K562 (cell line): ENCODE measurements at regions not wholly inside any gene's neighbourhood (a gene's known extent, or its start where the extent isn't known, plus 50 kb on each side); places are given as distances from the start of the nearest gene placed in this dataset.

Experiments used
- ATAC-seq: fragments of 200-7000 bp; cut with Tn5 transposase; 3 replicates; pipeline ENCODE4 v1.9.1; 2020; ENCODE audit warnings: moderate library complexity
- BruUV-seq: library from RNA; stranded (reverse); fragments of 400-500 nt; replicated peaks from 2 replicates; lab custom pipeline; 2021; lab: Mats Ljungman, UMichigan
- CTCF ChIA-PET: fragments of 300-600 bp; formaldehyde crosslinking; extraction: SDS; loops from one replicate; lab custom pipeline; 2021; ENCODE audit warnings: low intra/inter-chr PET ratio; lab: Yijun Ruan, JAX
- POLR2A ChIA-PET: fragments of 300-600, 350-650 bp; sonication (Branson Sonifier 250); formaldehyde crosslinking; extraction: SDS; loops from one replicate; lab custom pipeline; 2021; ENCODE audit warnings: antibody characterized with exemption, inconsistent platforms; lab: Yijun Ruan, JAX
- DNase-seq, 4 experiments: peaks; one replicate each; pipeline versions ENCODE4 v3.0.0 to v3.0.0-alpha.2; 2011 to 2018; ENCODE audit warnings: low spot score in 3 of 4, mixed read lengths in 3 of 4; ENCODE audit errors: extremely low read depth in 1 of 4
- FAIRE-seq: peaks from 2 replicates; lab custom pipeline; 2011; peaks lifted over from hg19 to GRCh38; lab: Jason Lieb, UNC
- H2AFZ ChIP-seq: 2 replicates; pipeline ENCODE4 v1.6.0; 2011; ENCODE audit warnings: low read depth, low read length, control low read depth, inconsistent platforms
- H3K27ac ChIP-seq: fragments of 200-600 bp; 3 replicates; pipeline ENCODE4 v1.8.0; 2011; ENCODE audit warnings: low read depth, mild to moderate bottlenecking, control low read depth, inconsistent platforms, low read length, moderate library complexity, mixed read lengths; ENCODE audit errors: extremely low read depth
- H3K27me3 ChIP-seq, 2 experiments: fragments of 300-600 bp in 1 of 2; 2 replicates in 1 of 2; 3 replicates in 1 of 2; pipeline versions ENCODE4 v1.6.0 to v1.8.0; 2011; ENCODE audit warnings: inconsistent platforms in 2 of 2, low read length in 2 of 2, mild to moderate bottlenecking in 1 of 2, mixed read lengths in 1 of 2, moderate library complexity in 1 of 2; ENCODE audit not compliant: control insufficient read depth in 2 of 2, insufficient read depth in 2 of 2
- H3K36me3 ChIP-seq: fragments of 300-600 bp; 3 replicates; pipeline ENCODE4 v1.8.0; 2011; ENCODE audit warnings: mild to moderate bottlenecking, low read length, inconsistent platforms; ENCODE audit not compliant: control insufficient read depth, insufficient read depth
- H3K4me1 ChIP-seq, 2 experiments: fragments of 200-600 bp in 1 of 2; replicated peaks in 1 of 2; 2 replicates in 1 of 2; 3 replicates in 1 of 2; pipeline versions ENCODE4 v1.5.1 to v1.8.0; 2011; ENCODE audit warnings: inconsistent platforms in 2 of 2, low read length in 2 of 2, mild to moderate bottlenecking in 1 of 2, mixed read lengths in 1 of 2, moderate library complexity in 1 of 2; ENCODE audit not compliant: control insufficient read depth in 2 of 2, insufficient read depth in 2 of 2
- H3K4me2 ChIP-seq: 2 replicates; pipeline ENCODE4 v1.6.1; 2011; ENCODE audit warnings: low read length, control low read depth, inconsistent platforms, mixed read lengths; ENCODE audit not compliant: insufficient read depth
- H3K4me3 ChIP-seq: fragments of 200-600 bp; sonication (generic), shearing (Covaris generic); 2 replicates; pipeline ENCODE4 v1.5.1; 2016; ENCODE audit warnings: control low read depth, inconsistent platforms
- H3K79me2 ChIP-seq: fragments of 200-600 bp; 3 replicates; pipeline ENCODE4 v1.8.0; 2011; ENCODE audit warnings: low read length, inconsistent platforms; ENCODE audit not compliant: control insufficient read depth, insufficient read depth
- H3K9ac ChIP-seq, 2 experiments: 2 replicates each; pipeline versions ENCODE4 v1.6.0 to v1.6.1; 2011; ENCODE audit warnings: low read depth in 2 of 2, low read length in 2 of 2, control low read depth in 1 of 2, inconsistent platforms in 1 of 2, mild to moderate bottlenecking in 1 of 2, mixed read lengths in 1 of 2; ENCODE audit not compliant: insufficient read depth in 1 of 2
- H3K9me1 ChIP-seq: one replicate; pipeline ENCODE4 v1.6.0; 2011; ENCODE audit warnings: inconsistent platforms, mild to moderate bottlenecking, low read length, moderate library complexity; ENCODE audit not compliant: control insufficient read depth, insufficient read depth
- H3K9me3 ChIP-seq: replicated peaks from 2 replicates; pipeline ENCODE4 v1.5.1; 2011; ENCODE audit warnings: low read depth, low read length, inconsistent platforms; ENCODE audit not compliant: control insufficient read depth, insufficient read depth
- H4K20me1 ChIP-seq: replicated peaks from 2 replicates; pipeline ENCODE4 v1.6.1; 2011; ENCODE audit warnings: low read length, inconsistent platforms, mixed read lengths; ENCODE audit not compliant: control insufficient read depth, insufficient read depth
- ATF3 ChIP-seq, 2 experiments: fragments of 450-650 bp in 1 of 2; sonication (generic) in 1 of 2; formaldehyde crosslinking in 1 of 2; IDR thresholded peaks in 1 of 2; conservative IDR thresholded peaks in 1 of 2; 2 replicates each; pipeline versions ENCODE4 v1.6.1 to v1.8.1; 2016 to 2023; ENCODE audit warnings: mild to moderate bottlenecking in 2 of 2, moderate library complexity in 2 of 2, inconsistent platforms in 1 of 2, missing genetic modification reagents in 1 of 2
- CEBPB ChIP-seq: fragments of 450-650 bp; IDR thresholded peaks from 2 replicates; pipeline ENCODE4 v1.6.1; 2016; ENCODE audit warnings: missing genetic modification characterization, missing compliant biosample characterization
- CEBPG ChIP-seq, 3 experiments: fragments of 200-800 bp in 1 of 3; sonication (Bioruptor generic) in 1 of 3; sonication (generic) in 1 of 3; formaldehyde crosslinking in 1 of 3; IDR thresholded peaks in 2 of 3; conservative IDR thresholded peaks in 1 of 3; 2 replicates each; pipeline versions ENCODE4 v1.6.1 to v1.8.0; 2016 to 2022; ENCODE audit warnings: missing compliant biosample characterization in 2 of 3, missing genetic modification characterization in 2 of 3, mild to moderate bottlenecking in 1 of 3, missing genetic modification reagents in 1 of 3
- CTCFL ChIP-seq: IDR thresholded peaks from 2 replicates; pipeline ENCODE4 v1.6.1; 2011; ENCODE audit warnings: borderline replicate concordance, low read depth, mild to moderate bottlenecking, moderate library complexity, low read length; ENCODE audit not compliant: insufficient read depth, poor library complexity, severe bottlenecking
- FOXA1 ChIP-seq: fragments of 450-650 bp; IDR thresholded peaks from 2 replicates; pipeline ENCODE4 v1.6.1; 2016; ENCODE audit warnings: mild to moderate bottlenecking, borderline replicate concordance
- GTF2A2 ChIP-seq: IDR thresholded peaks from 2 replicates; pipeline ENCODE4 v1.6.1; 2016; ENCODE audit warnings: mild to moderate bottlenecking, missing genetic modification characterization, missing compliant biosample characterization
- HDAC8 ChIP-seq: fragments of 450-650 bp; IDR thresholded peaks from 2 replicates; pipeline ENCODE4 v1.6.1; 2016; ENCODE audit warnings: mild to moderate bottlenecking, missing genetic modification characterization, moderate library complexity, missing compliant biosample characterization
- KLF6 ChIP-seq: fragments of 250-450 bp; sonication (Bioruptor Pico); IDR thresholded peaks from 2 replicates; pipeline ENCODE4 v1.4.0; 2020; ENCODE audit warnings: mild to moderate bottlenecking, moderate library complexity, borderline replicate concordance
- ZNF280B ChIP-seq: fragments of 250-450 bp; sonication (Bioruptor Pico); IDR thresholded peaks from 2 replicates; pipeline ENCODE4 v1.5.1; 2021; ENCODE audit warnings: mild to moderate bottlenecking
- ZNF384 ChIP-seq: IDR thresholded peaks from 2 replicates; pipeline ENCODE4 v1.6.1; 2012; ENCODE audit warnings: low read depth, low read length, improper control_type of control experiment
- WGBS: fragments of 100-300 bp; shearing (Covaris generic); methylation state at CpG from one replicate; pipeline ENCODE4 v1.1.6; 2016; ENCODE audit warnings: low coverage, mixed read lengths; ENCODE audit not compliant: insufficient coverage; ENCODE audit errors: missing lambda C conversion rate; 5-methylcytosine and 5-hydroxymethylcytosine counted together
- in situ Hi-C: fragments of 300-500 bp; cut with MboI; formaldehyde crosslinking; loops from 4 replicates; pipeline ENCODE4 v1.15.0; 2018; ENCODE audit warnings: inconsistent platforms, mixed read lengths
- intact Hi-C: fragments of 100-400 bp; cut with micrococcal nuclease; formaldehyde crosslinking; loops from 2 replicates; pipeline ENCODE4 v1.14.2; 2022

- no peaks in the 10 kb centered on the region for H4K20me1 ChIP-seq
- no peaks in the 10 kb centered on the region for H3K36me3 ChIP-seq
- H3K27me3 ChIP-seq, result no peaks in the 10 kb centered on the region
- intact Hi-C loops (no loop called here), in situ Hi-C loops (no loop called here)
- TF ChIP-seq ATF3 (IDR thresholded peaks at IDR 0.05), result peak; percentile 22; the same call in 1 of the 2 replicates
- no peak for TF ChIP-seq ATF3 (CRISPR knock-in tag; conservative IDR thresholded peaks at IDR 0.05)
- no peak for TF ChIP-seq HDAC8
- no peak for TF ChIP-seq CTCFL
- 0 out of 2 replicates have a peak, but pooled peaks have one; percentile 21 for TF ChIP-seq KLF6 (CRISPR knock-in tag)
- peak; percentile 59; the same call in 1 of the 2 replicates for TF ChIP-seq ZNF384
- no peak for TF ChIP-seq GTF2A2
- peak; percentile 78; the same call in 1 of the 2 replicates for TF ChIP-seq CEBPG (CRISPR knock-in tag; IDR thresholded peaks at IDR 0.05)
- peak; percentile 85 to 93 for TF ChIP-seq CEBPG (tag; conservative IDR thresholded peaks at IDR 0.05 in 1 of 2, IDR thresholded peaks at IDR 0.05 in 1 of 2)
- no peak for TF ChIP-seq ZNF280B (CRISPR knock-in tag)
- peak; percentile 75; the same call in 1 of the 2 replicates for TF ChIP-seq CEBPB (tag)
- no peak for TF ChIP-seq FOXA1
- no peak overlapping the region for H3K4me3 ChIP-seq
- DNase-seq (no peak), ATAC-seq (no peak), FAIRE-seq (no peak)
- H3K27ac ChIP-seq, result peak overlapping the region; percentile 74
- 0 out of 2 replicates have a peak, but pooled peaks cover under 1% of the 10 kb centered on the region for H3K9me3 ChIP-seq
- CTCF ChIA-PET, result no interaction called here
- peak overlapping the region; percentile 66 for H3K4me2 ChIP-seq
- H3K4me1 ChIP-seq, result peaks cover 32 to 60% of the 10 kb centered on the region in 2 experiments
- no peaks in the 10 kb centered on the region for H3K9me1 ChIP-seq
- peak overlapping the region in 1 of 2 experiments; percentile 69; a peak in 1 of 4 replicates for H3K9ac ChIP-seq
- BruUV-seq, result no TSS peak
- no peaks in the 10 kb centered on the region for H3K79me2 ChIP-seq
- POLR2A ChIA-PET, result no interaction called here
- 14% methylated on average over 1 of the region's 2 CpGs for WGBS
- peak overlapping the region; percentile 92 for H2AFZ ChIP-seq
These were observed 50.1 kb upstream of the RNF24 start for GRCh38 chr20:4065391-4065844.
